IPS-18c (cell line): ENCODE measurements at regions not wholly inside any gene's neighbourhood (a gene's known extent, or its start where the extent isn't known, plus 50 kb on each side); places are given as distances from the start of the nearest gene placed in this dataset.
"Not testable (repeated sequence)": the region's sequence is repeated elsewhere in the genome, so short reads cannot be mapped to it uniquely, and the experiment has no call there.

Experiments used
- H3K4me3 ChIP-seq: 2 replicates; pipeline ENCODE4 v1.7.0; 2013; ENCODE audit warnings: low read depth, mild to moderate bottlenecking, low read length, moderate library complexity; ENCODE audit not compliant: insufficient read depth
- H3K9me3 ChIP-seq: one replicate; pipeline ENCODE4 v1.6.1; 2013; ENCODE audit warnings: mild to moderate bottlenecking, low read length, moderate library complexity; ENCODE audit not compliant: control insufficient read depth, insufficient read depth

GRCh38 chr9:85397005-85397404, 344.7 kb downstream of the AGTPBP1 start:
- Histone ChIP-seq H3K4me3 (no peak overlapping the region), H3K9me3 (no peaks in the 10 kb centered on the region)

GRCh38 chr9:85392260-85392659, 349.5 kb downstream of the AGTPBP1 start:
- H3K9me3 ChIP-seq = no peaks in the 10 kb centered on the region
- H3K4me3 ChIP-seq = no peak overlapping the region

GRCh38 chr9:85377731-85378289, 363.9 kb downstream of the AGTPBP1 start:
- Histone ChIP-seq H3K4me3 (no peak overlapping the region), H3K9me3 (peaks cover 3% of the 10 kb centered on the region)

- Histone ChIP-seq H3K4me3 (no peak overlapping the region), H3K9me3 (no peaks in the 10 kb centered on the region)
Observed at GRCh38 chr9:85368781-85369180, 373.0 kb downstream of the AGTPBP1 start.

GRCh38 chr9:85359161-85359560, 382.6 kb downstream of the AGTPBP1 start:
- no peak overlapping the region for H3K4me3 ChIP-seq
- no peaks in the 10 kb centered on the region for H3K9me3 ChIP-seq

GRCh38 chr9:85349046-85349445, 392.7 kb downstream of the AGTPBP1 start:
- Histone ChIP-seq H3K4me3 (no peak overlapping the region), H3K9me3 (peaks cover 3% of the 10 kb centered on the region)

- no peak overlapping the region for H3K4me3 ChIP-seq
- H3K9me3 ChIP-seq = peaks cover 3% of the 10 kb centered on the region
Observed at GRCh38 chr9:85347541-85347940, 394.2 kb downstream of the AGTPBP1 start.

- H3K4me3 ChIP-seq = no peak overlapping the region
- H3K9me3 ChIP-seq = peaks cover 3% of the 10 kb centered on the region
Observed at GRCh38 chr9:85344901-85345300, 396.9 kb downstream of the AGTPBP1 start.

GRCh38 chr9:85339338-85339737, 402.4 kb downstream of the AGTPBP1 start:
- Histone ChIP-seq H3K9me3 (no peaks in the 10 kb centered on the region), H3K4me3 (no peak overlapping the region)

- H3K9me3 ChIP-seq = no peaks in the 10 kb centered on the region
- no peak overlapping the region for H3K4me3 ChIP-seq
Observed at GRCh38 chr9:85334228-85334627, 407.5 kb downstream of the AGTPBP1 start.

GRCh38 chr9:85332487-85332886, 409.3 kb downstream of the AGTPBP1 start:
- no peaks in the 10 kb centered on the region for H3K9me3 ChIP-seq
- no peak overlapping the region for H3K4me3 ChIP-seq

GRCh38 chr9:85331626-85332025, 410.1 kb downstream of the AGTPBP1 start:
- Histone ChIP-seq H3K9me3 (no peaks in the 10 kb centered on the region), H3K4me3 (no peak overlapping the region)

GRCh38 chr9:85322592-85322991, 419.2 kb downstream of the AGTPBP1 start:
- H3K4me3 ChIP-seq = no peak overlapping the region

GRCh38 chr9:85321561-85321960, 420.2 kb downstream of the AGTPBP1 start:
- no peak overlapping the region for H3K4me3 ChIP-seq

More at GRCh38 chr9:85322592-85322991, 419.2 kb downstream of the AGTPBP1 start:
- no peaks in the 10 kb centered on the region for H3K9me3 ChIP-seq

GRCh38 chr9:85319936-85320656, 421.7 kb downstream of the AGTPBP1 start:
- H3K4me3 ChIP-seq = no peak overlapping the region

More at GRCh38 chr9:85321561-85321960, 420.2 kb downstream of the AGTPBP1 start:
- H3K9me3 ChIP-seq = no peaks in the 10 kb centered on the region

GRCh38 chr9:85315535-85315934, 426.2 kb downstream of the AGTPBP1 start:
- not testable (repeated sequence) for H3K4me3 ChIP-seq, H3K9me3 ChIP-seq

More at GRCh38 chr9:85319936-85320656, 421.7 kb downstream of the AGTPBP1 start:
- no peaks in the 10 kb centered on the region for H3K9me3 ChIP-seq

- H3K9me3 ChIP-seq = no peaks in the 10 kb centered on the region
- H3K4me3 ChIP-seq = no peak overlapping the region
Observed at GRCh38 chr9:85310573-85310972, 431.2 kb downstream of the AGTPBP1 start.

GRCh38 chr9:85303757-85304134, 438.0 kb downstream of the AGTPBP1 start:
- H3K4me3 ChIP-seq = no peak overlapping the region
- H3K9me3 ChIP-seq = no peaks in the 10 kb centered on the region
